Right lobe of liver (tissue), 4 donors: ENCODE measurements at regions not wholly inside any gene's neighbourhood (a gene's known extent, or its start where the extent isn't known, plus 50 kb on each side); places are given as distances from the start of the nearest gene placed in this dataset.

ENCODE experiments used
- POLR2A ChIP-seq: fragments of 450-650 bp; IDR thresholded peaks from one replicate; pipeline ENCODE4 v1.6.1; 2017; ENCODE audit warnings: antibody characterized with exemption, mild to moderate bottlenecking
- TF ChIP-seq, protein P1 (sequence below), 4 donors: fragments of 200-600 bp in 3 of 4; fragments of 450-650 bp in 1 of 4; IDR thresholded peaks; one replicate each; pipeline versions ENCODE4 v1.5.1 to v1.8.0; 2016 to 2022; ENCODE audit warnings: antibody characterized with exemption in 4 of 4, mild to moderate bottlenecking in 2 of 4
- donor health status: DM: no; HTN: no; CAD: no.
- donor health status: DM: no; HTN: no; CAD: no.
- donor health status: DM: no; HTN: yes; CAD: no.

DNA sequence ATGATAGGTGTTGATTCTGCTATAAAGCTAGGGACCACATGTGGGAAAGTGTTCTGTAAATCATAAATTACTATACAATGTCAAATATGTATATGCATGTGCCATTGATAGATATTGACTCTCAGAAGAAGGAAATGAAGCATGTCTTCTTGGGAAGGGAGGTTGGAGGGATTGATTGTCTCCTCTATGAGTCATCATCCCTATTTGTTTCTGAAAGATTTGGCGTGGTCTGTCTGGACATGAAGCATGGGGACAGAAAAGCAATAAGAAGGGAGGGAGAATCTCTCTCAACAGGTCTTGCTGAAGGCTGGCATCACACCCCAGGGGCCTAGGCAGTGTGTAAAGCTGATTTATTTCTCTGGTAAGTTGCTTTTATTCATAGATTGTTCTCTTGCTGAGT lies 98.0 kb upstream of the KCNJ6 start:
- no peak for TF ChIP-seq POLR2A
- TF ChIP-seq, protein P1, sequence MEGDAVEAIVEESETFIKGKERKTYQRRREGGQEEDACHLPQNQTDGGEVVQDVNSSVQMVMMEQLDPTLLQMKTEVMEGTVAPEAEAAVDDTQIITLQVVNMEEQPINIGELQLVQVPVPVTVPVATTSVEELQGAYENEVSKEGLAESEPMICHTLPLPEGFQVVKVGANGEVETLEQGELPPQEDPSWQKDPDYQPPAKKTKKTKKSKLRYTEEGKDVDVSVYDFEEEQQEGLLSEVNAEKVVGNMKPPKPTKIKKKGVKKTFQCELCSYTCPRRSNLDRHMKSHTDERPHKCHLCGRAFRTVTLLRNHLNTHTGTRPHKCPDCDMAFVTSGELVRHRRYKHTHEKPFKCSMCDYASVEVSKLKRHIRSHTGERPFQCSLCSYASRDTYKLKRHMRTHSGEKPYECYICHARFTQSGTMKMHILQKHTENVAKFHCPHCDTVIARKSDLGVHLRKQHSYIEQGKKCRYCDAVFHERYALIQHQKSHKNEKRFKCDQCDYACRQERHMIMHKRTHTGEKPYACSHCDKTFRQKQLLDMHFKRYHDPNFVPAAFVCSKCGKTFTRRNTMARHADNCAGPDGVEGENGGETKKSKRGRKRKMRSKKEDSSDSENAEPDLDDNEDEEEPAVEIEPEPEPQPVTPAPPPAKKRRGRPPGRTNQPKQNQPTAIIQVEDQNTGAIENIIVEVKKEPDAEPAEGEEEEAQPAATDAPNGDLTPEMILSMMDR (IDR thresholded peaks at IDR 0.05), result no peak
